ENCODE measurements at regions not wholly inside any gene's neighbourhood (a gene's known extent, or its start where the extent isn't known, plus 50 kb on each side); places are given as distances from the start of the nearest gene placed in this dataset.

GRCh38 chr2:167383610-167384194, 495.4 kb downstream of the XIRP2 start:
- Mint-ChIP-seq H3K9me3 (ENCODE audit: unreplicated experiment) (no peaks in the 10 kb centered on the region), H3K4me3 (ENCODE audit: unreplicated experiment) (no peak overlapping the region), H3K4me1 (ENCODE audit: unreplicated experiment) (peaks cover 10% of the 10 kb centered on the region), H3K27ac (ENCODE audit: unreplicated experiment) (no peak overlapping the region), H3K27me3 (ENCODE audit: unreplicated experiment) (no peaks in the 10 kb centered on the region), H3K36me3 (ENCODE audit: low read depth, unreplicated experiment) (no peaks in the 10 kb centered on the region)
- no peak for TF ChIP-seq CTCF (IDR thresholded peaks at IDR 0.05; ENCODE audit: unreplicated experiment)
- no peak for DNase-seq (ENCODE audit: low spot score)

GRCh38 chr2:167381349-167381748, 493.1 kb downstream of the XIRP2 start:
- no peak for DNase-seq (ENCODE audit: low spot score)
- H3K27ac Mint-ChIP-seq (ENCODE audit: unreplicated experiment), result no peak overlapping the region
- H3K4me1 Mint-ChIP-seq (ENCODE audit: unreplicated experiment), result peaks cover 7% of the 10 kb centered on the region
- no peaks in the 10 kb centered on the region for H3K36me3 Mint-ChIP-seq (ENCODE audit: low read depth, unreplicated experiment)
- TF ChIP-seq CTCF (IDR thresholded peaks at IDR 0.05; ENCODE audit: unreplicated experiment), result no peak
- no peaks in the 10 kb centered on the region for H3K9me3 Mint-ChIP-seq (ENCODE audit: unreplicated experiment)
- H3K4me3 Mint-ChIP-seq (ENCODE audit: unreplicated experiment), result no peak overlapping the region
- no peaks in the 10 kb centered on the region for H3K27me3 Mint-ChIP-seq (ENCODE audit: unreplicated experiment)

- H3K27me3 Mint-ChIP-seq (ENCODE audit: unreplicated experiment), result no peaks in the 10 kb centered on the region
- H3K4me1 Mint-ChIP-seq (ENCODE audit: unreplicated experiment), result peaks cover 7% of the 10 kb centered on the region
- H3K36me3 Mint-ChIP-seq (ENCODE audit: low read depth, unreplicated experiment), result no peaks in the 10 kb centered on the region
- no peak for TF ChIP-seq CTCF (IDR thresholded peaks at IDR 0.05; ENCODE audit: unreplicated experiment)
- no peak overlapping the region for H3K27ac Mint-ChIP-seq (ENCODE audit: unreplicated experiment)
- no peak for DNase-seq (ENCODE audit: low spot score)
- H3K4me3 Mint-ChIP-seq (ENCODE audit: unreplicated experiment), result no peak overlapping the region
- H3K9me3 Mint-ChIP-seq (ENCODE audit: unreplicated experiment), result no peaks in the 10 kb centered on the region
These were observed 492.3 kb downstream of the XIRP2 start for GRCh38 chr2:167380555-167380954.

- no peak for TF ChIP-seq CTCF (IDR thresholded peaks at IDR 0.05; ENCODE audit: unreplicated experiment)
- DNase-seq (ENCODE audit: low spot score), result no peak
- Mint-ChIP-seq H3K4me3 (ENCODE audit: unreplicated experiment) (no peak overlapping the region), H3K27me3 (ENCODE audit: unreplicated experiment) (no peaks in the 10 kb centered on the region), H3K36me3 (ENCODE audit: low read depth, unreplicated experiment) (no peaks in the 10 kb centered on the region), H3K27ac (ENCODE audit: unreplicated experiment) (no peak overlapping the region), H3K4me1 (ENCODE audit: unreplicated experiment) (peaks cover 7% of the 10 kb centered on the region), H3K9me3 (ENCODE audit: unreplicated experiment) (no peaks in the 10 kb centered on the region)
These were observed 491.8 kb downstream of the XIRP2 start for GRCh38 chr2:167380094-167380493.

GRCh38 chr2:167369083-167369482, 480.8 kb downstream of the XIRP2 start:
- Mint-ChIP-seq H3K36me3 (ENCODE audit: low read depth, unreplicated experiment) (no peaks in the 10 kb centered on the region), H3K4me3 (ENCODE audit: unreplicated experiment) (no peak overlapping the region), H3K27me3 (ENCODE audit: unreplicated experiment) (no peaks in the 10 kb centered on the region), H3K9me3 (ENCODE audit: unreplicated experiment) (no peaks in the 10 kb centered on the region), H3K27ac (ENCODE audit: unreplicated experiment) (no peak overlapping the region), H3K4me1 (ENCODE audit: unreplicated experiment) (no peaks in the 10 kb centered on the region)
- no peak for DNase-seq (ENCODE audit: low spot score)
- TF ChIP-seq CTCF (IDR thresholded peaks at IDR 0.05; ENCODE audit: unreplicated experiment), result no peak

All from endothelial cell (in vitro differentiated cells).